Activated CD4-positive, alpha-beta memory T cell treated with anti-CD3 and anti-CD28 coated beads for 36 hours (primary cell): ENCODE measurements at regions not wholly inside any gene's neighbourhood (a gene's known extent, or its start where the extent isn't known, plus 50 kb on each side); places are given as distances from the start of the nearest gene placed in this dataset.

Experiments
- CTCF ChIA-PET: fragments of 350-600 bp; sonication (Branson Sonifier 250); formaldehyde crosslinking; loops from one replicate; lab custom pipeline; 2021; ENCODE audit warnings: antibody characterized with exemption, inconsistent platforms; lab: Charles Lee
- POLR2A ChIA-PET: fragments of 350-600 bp; sonication (Branson Sonifier 250); formaldehyde crosslinking; loops from one replicate; lab custom pipeline; 2021; ENCODE audit warnings: antibody characterized with exemption; lab: Charles Lee
- DNase-seq: peaks from one replicate; pipeline ENCODE4 v3.0.0-alpha.2; 2020
- H3K27ac Mint-ChIP-seq: one replicate; pipeline ENCODE4 v1.8.0; 2021; ENCODE audit warnings: mixed read lengths
- H3K27me3 Mint-ChIP-seq: one replicate; pipeline ENCODE4 v1.8.0; 2021; ENCODE audit warnings: mixed read lengths
- H3K36me3 Mint-ChIP-seq: one replicate; pipeline ENCODE4 v1.8.0; 2021; ENCODE audit warnings: mixed read lengths
- H3K4me1 Mint-ChIP-seq: one replicate; pipeline ENCODE4 v1.8.0; 2021; ENCODE audit warnings: low read depth, mixed read lengths
- H3K4me3 Mint-ChIP-seq: one replicate; pipeline ENCODE4 v1.8.0; 2021; ENCODE audit warnings: mild to moderate bottlenecking, mixed read lengths
- H3K9me3 Mint-ChIP-seq: one replicate; pipeline ENCODE4 v1.8.0; 2021; ENCODE audit warnings: mixed read lengths
- intact Hi-C: fragments of 100-400 bp; cut with micrococcal nuclease; formaldehyde crosslinking; loops from one replicate; pipeline ENCODE4 v1.15.1; 2023

DNA sequence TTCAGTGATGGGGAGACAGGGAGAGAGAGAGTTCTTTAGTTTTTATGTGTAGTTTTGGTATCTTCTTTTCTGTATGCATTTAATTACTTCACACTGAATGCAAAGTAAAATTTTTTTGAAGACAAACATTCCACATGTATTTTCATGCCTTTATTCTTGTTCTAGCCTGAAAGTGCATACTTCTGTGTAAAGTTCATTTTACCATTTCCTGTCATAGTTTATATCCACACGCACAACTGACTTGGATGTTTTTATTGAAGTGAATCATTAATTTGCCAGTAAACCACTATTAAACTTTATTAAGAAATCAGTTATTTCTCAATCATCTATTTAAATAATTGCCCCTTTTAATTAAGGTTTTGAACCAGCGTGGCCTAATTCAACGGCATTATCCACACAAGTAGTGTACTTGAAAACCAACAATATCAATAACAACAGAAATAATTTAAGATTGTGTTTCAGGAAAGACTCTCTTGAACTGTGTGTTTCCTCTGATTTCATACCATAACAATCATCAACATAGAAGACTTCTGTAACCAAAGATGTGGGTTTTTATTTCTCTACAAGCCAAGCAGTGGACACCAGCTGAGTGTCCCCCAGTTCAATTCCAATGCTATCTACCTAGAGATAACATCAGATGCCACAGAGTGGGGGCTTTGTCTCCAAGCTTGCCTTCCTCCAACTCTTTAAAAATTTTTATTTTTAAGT lies 512.7 kb upstream of the JAG1 start:
- POLR2A ChIA-PET, result no interaction called here
- Mint-ChIP-seq H3K9me3 (peaks cover 7% of the 10 kb centered on the region), H3K4me3 (no peak overlapping the region), H3K27me3 (peaks cover 3% of the 10 kb centered on the region), H3K27ac (no peak overlapping the region), H3K4me1 (no peaks in the 10 kb centered on the region), H3K36me3 (no peaks in the 10 kb centered on the region)
- CTCF ChIA-PET, result no interaction called here
- intact Hi-C loops, result no loop called here
- DNase-seq, result no peak

DNA sequence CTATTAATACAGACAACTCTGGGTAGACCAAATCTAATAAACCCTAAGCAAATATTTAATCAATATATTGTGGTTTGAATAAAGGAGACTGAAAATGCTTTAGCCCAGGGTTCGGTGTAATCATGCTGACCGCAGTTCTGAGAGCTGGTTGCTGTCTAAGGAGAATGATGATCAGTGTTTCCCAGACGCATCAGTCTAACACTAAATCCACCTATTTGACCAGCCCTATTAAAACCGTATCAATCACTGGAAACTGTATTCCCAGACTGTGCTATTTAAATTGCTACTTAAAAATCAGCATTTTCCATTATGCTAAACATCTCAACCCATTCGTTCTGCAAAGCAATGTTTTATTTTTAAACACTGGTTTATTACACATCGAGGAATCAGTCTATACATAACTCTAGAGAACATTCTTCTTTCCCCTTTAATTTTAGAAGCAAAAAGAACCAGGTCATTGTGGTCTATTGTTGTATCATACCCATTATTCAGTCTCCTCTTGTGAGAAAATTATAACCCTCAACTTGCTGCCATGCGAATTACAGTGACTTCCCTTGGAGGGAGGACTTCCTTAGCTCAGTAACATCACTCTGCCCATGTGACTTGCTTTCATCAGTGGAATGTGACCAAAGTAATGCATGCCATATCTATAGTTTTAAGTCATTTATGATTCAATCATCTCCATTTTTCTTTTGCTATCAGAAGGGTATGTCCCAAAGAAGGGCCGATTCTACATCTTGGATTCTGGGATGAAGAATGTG lies 515.2 kb upstream of the JAG1 start:
- POLR2A ChIA-PET, result no interaction called here
- Mint-ChIP-seq H3K9me3 (peaks cover 7% of the 10 kb centered on the region), H3K36me3 (no peaks in the 10 kb centered on the region), H3K27me3 (peaks cover 3% of the 10 kb centered on the region), H3K4me1 (no peaks in the 10 kb centered on the region), H3K4me3 (no peak overlapping the region), H3K27ac (no peak overlapping the region)
- intact Hi-C loops, result no loop called here
- DNase-seq, result no peak
- CTCF ChIA-PET, result no interaction called here

DNA sequence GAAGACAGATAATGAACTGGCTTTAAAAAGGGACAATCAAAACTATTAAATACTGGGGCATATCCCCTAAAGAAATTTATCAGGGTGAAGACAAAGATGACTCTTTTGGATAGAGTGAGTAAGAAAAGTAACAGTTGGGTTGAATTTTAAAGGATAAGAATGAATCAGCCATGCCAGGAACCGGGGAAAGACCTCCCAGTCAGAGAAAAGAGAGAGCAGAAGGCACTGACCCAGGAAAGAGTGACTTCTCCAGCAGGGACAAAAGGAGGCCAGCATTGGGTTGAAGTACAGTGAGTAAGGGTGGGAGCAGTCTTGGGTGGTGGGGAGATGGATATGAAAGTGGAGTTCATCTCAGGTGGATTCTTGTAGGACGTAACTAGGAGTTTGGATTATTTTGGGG lies 516.9 kb upstream of the JAG1 start:
- CTCF ChIA-PET, result no interaction called here
- POLR2A ChIA-PET, result no interaction called here
- peaks cover 3% of the 10 kb centered on the region for H3K27me3 Mint-ChIP-seq
- no peak for DNase-seq
- no peaks in the 10 kb centered on the region for H3K4me1 Mint-ChIP-seq
- no peak overlapping the region for H3K4me3 Mint-ChIP-seq
- intact Hi-C loops, result no loop called here
- H3K36me3 Mint-ChIP-seq, result no peaks in the 10 kb centered on the region
- peaks cover 3% of the 10 kb centered on the region for H3K9me3 Mint-ChIP-seq
- no peak overlapping the region for H3K27ac Mint-ChIP-seq

DNA sequence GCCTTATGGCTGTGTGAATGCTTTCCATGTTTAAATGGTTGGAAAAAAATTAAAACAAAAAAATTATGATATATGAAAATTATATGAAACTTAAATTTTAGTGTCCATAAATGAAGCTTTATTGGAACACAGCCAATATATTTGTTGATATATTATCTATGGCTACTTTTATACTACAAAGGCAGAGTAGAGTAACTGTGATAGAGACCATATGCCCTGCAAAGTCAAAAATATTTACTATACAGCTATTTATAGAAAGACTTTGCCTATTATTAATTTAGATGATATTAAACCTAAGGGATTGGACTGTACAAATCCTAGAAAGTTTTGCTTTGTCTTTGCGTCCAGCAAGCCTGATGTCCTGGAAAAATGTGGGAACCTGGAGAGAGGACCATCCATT lies 518.3 kb upstream of the JAG1 start:
- H3K4me3 Mint-ChIP-seq, result no peak overlapping the region
- peaks cover 3% of the 10 kb centered on the region for H3K9me3 Mint-ChIP-seq
- no peaks in the 10 kb centered on the region for H3K36me3 Mint-ChIP-seq
- ChIA-PET CTCF (no interaction called here), POLR2A (no interaction called here)
- peaks cover 3% of the 10 kb centered on the region for H3K27me3 Mint-ChIP-seq
- no peaks in the 10 kb centered on the region for H3K4me1 Mint-ChIP-seq
- H3K27ac Mint-ChIP-seq, result no peak overlapping the region
- intact Hi-C loops, result no loop called here
- no peak for DNase-seq

DNA sequence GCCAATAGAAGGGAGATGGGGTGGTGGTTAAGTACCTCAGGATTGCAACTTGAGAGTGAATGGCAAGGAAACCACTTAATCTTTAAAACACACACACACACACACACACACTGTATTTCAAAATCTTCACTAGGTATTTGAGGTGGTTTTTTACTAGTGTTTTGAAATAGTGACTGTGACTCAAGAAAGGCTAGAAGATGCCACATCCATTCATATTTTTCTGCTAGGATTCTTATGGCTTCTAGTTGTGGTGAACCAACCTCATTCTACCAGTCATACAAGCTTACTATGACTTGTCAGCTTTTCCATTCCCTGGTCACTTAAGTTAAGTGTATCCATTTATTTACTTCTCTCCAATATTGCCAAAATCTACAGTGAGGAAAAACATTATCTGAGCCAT lies 519.4 kb upstream of the JAG1 start:
- Mint-ChIP-seq H3K36me3 (no peaks in the 10 kb centered on the region), H3K9me3 (peaks cover 3% of the 10 kb centered on the region), H3K4me1 (no peaks in the 10 kb centered on the region), H3K4me3 (no peak overlapping the region), H3K27ac (no peak overlapping the region), H3K27me3 (peaks cover 3% of the 10 kb centered on the region)
- ChIA-PET POLR2A (no interaction called here), CTCF (no interaction called here)
- intact Hi-C loops, result no loop called here
- DNase-seq, result no peak

DNA sequence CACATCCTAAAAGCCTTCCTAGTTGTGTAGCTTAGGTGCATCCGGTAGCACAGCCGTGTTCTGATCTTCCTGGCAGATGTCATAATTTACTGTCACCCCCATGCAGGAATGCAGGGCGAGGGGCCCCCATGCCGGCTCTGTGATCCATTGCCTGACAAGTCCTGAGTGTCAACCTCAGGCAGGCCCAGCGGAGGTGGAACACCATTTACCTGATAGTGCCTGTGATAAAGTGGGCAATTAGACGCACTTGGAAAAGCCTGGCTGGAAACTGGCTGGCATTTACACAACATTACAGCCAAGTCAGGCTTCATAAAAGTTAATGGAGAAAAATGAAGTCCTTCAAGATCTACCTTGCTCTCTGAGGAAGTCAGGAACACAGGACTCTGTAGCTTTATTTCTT lies 521.4 kb upstream of the JAG1 start:
- H3K4me1 Mint-ChIP-seq, result no peaks in the 10 kb centered on the region
- DNase-seq, result no peak
- no peaks in the 10 kb centered on the region for H3K36me3 Mint-ChIP-seq
- POLR2A ChIA-PET, result no interaction called here
- no peak overlapping the region for H3K27ac Mint-ChIP-seq
- no peak overlapping the region for H3K4me3 Mint-ChIP-seq
- CTCF ChIA-PET, result no interaction called here
- peaks cover 3% of the 10 kb centered on the region for H3K27me3 Mint-ChIP-seq
- intact Hi-C loops, result no loop called here
- H3K9me3 Mint-ChIP-seq, result peaks cover 3% of the 10 kb centered on the region

DNA sequence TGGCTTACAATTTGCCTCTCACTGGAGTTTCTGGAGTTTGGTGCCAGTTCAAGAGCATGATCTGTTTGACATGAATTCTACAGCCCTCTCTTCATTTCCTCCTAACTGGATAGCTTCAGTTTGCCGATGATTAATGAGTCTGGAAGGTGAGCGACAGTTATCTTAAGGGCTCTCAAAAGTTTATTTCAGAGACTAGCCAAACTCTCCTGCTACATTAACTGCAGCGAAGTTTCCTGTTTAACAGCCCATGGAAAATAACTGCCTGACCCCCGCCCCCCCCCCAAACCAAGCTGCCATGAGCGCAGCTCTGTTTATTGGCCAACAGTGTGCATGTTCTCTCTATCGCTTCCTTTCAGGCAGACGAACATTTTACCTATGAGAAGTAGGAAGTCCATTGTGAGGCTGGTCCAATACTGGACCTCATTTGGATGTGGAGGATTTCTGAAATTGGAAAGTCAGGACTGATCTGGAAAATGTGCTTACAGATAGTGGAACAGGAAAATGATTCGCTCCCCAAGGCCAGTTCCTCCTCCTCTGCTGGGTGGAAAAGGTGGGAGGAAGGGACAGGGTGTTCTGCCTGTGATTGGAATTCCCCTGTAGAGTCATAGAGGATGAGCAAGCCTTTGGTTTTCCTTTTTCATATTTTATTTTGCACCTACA lies 522.2 kb upstream of the JAG1 start:
- POLR2A ChIA-PET, result no interaction called here

DNA sequence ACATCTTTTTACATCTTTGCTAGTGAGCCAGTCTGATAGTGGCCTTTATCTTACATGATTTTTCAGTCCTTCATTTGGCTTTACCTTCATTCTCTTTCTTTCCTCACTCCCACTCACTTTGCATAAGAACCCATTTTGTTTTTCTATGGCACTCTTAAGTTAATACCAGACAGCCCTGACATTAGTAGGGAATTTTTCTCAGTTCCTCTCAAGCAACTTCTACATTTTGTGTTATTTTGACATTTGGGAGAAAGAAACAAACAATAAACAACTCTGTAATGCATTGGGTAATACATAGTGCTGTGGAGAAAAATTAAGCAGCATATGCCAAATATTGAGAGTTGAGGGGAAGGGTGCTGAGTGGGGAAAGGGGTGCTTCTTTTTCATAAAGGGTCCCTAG lies 524.1 kb upstream of the JAG1 start:
- no peaks in the 10 kb centered on the region for H3K4me1 Mint-ChIP-seq
- no peak overlapping the region for H3K27ac Mint-ChIP-seq
- intact Hi-C loops, result no loop called here
- no peaks in the 10 kb centered on the region for H3K27me3 Mint-ChIP-seq
- CTCF ChIA-PET, result no interaction called here
- H3K9me3 Mint-ChIP-seq, result no peaks in the 10 kb centered on the region
- POLR2A ChIA-PET, result no interaction called here
- DNase-seq, result no peak
- H3K4me3 Mint-ChIP-seq, result no peak overlapping the region
- no peaks in the 10 kb centered on the region for H3K36me3 Mint-ChIP-seq

More for the DNA sequence above, 522.2 kb upstream of the JAG1 start:
- H3K9me3 Mint-ChIP-seq, result peaks cover under 1% of the 10 kb centered on the region
- no peaks in the 10 kb centered on the region for H3K36me3 Mint-ChIP-seq
- CTCF ChIA-PET, result no interaction called here
- no peak overlapping the region for H3K27ac Mint-ChIP-seq
- DNase-seq, result no peak
- H3K4me1 Mint-ChIP-seq, result no peaks in the 10 kb centered on the region
- peaks cover under 1% of the 10 kb centered on the region for H3K27me3 Mint-ChIP-seq
- intact Hi-C loops, result no loop called here
- no peak overlapping the region for H3K4me3 Mint-ChIP-seq

DNA sequence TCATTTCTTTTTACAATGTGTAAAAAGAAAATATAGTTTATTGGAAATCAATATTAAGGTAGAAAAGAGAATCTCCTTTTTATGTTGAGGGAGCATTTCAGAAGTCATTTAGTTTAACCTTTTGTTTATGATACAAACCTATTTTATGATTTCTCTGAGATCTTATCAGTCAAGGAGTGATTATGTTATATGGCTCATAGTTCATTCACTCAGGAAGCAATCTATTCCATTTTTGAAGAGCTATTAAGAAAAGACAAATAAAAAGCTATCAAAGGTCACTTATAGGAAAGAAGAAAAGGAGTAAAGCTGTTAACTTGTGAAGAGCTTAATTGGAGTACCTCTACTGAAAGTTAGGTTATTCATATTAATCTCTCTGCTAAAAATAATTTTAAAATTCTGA lies 526.6 kb upstream of the JAG1 start:
- intact Hi-C loops, result no loop called here
- no peak overlapping the region for H3K4me3 Mint-ChIP-seq
- no peaks in the 10 kb centered on the region for H3K4me1 Mint-ChIP-seq
- DNase-seq, result no peak
- H3K36me3 Mint-ChIP-seq, result no peaks in the 10 kb centered on the region
- H3K9me3 Mint-ChIP-seq, result no peaks in the 10 kb centered on the region
- ChIA-PET CTCF (no interaction called here), POLR2A (no interaction called here)
- H3K27me3 Mint-ChIP-seq, result no peaks in the 10 kb centered on the region
- no peak overlapping the region for H3K27ac Mint-ChIP-seq

DNA sequence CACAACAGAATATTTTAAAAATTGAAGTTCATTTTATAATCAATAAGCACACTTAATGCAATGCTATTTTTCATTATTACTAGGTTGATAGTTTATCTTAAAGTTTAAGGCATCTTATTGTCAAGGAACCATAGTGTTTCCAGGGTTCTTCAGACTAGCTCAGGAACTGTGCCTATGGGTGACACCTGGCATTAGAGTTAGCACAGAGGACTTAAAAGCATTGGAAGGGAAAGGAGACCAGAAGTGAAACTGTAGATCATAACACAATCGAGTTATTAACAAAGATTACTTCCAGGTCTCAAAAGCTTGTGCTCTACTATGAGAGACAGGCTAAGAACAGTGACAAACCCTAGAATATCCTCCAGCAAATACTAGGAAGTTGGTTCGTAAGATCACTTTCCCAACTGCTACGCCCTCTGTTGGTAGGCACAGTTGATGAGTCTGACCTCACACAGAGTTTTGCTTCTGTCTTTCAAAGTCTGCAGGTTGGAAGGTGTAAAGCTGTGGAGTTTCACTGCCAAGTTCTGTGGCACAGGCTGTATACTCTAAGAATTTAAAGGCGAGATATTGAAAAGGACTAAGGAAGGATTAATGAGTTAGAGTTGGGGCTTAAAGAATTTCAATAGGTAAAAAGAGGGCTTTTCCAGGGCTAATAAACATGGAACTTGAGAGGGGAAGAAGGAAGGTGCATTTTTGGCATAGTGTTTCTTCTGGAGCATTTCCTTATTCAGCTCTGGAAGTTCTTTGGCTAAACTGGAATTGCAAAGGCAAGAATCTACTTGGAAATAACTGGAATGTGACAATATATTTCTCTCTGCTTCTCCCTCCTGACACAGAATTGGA lies 531.3 kb upstream of the JAG1 start:
- intact Hi-C loops, result loop anchor here (2.0 kb wide), 1 partner anchor 652 kb away; no protein-coding TSS in a partner anchor
- Mint-ChIP-seq H3K4me3 (no peak overlapping the region), H3K4me1 (no peaks in the 10 kb centered on the region), H3K9me3 (no peaks in the 10 kb centered on the region), H3K36me3 (no peaks in the 10 kb centered on the region), H3K27me3 (no peaks in the 10 kb centered on the region), H3K27ac (no peak overlapping the region)
- POLR2A ChIA-PET, result no interaction called here
- DNase-seq, result peak; percentile 22
- CTCF ChIA-PET, result interaction anchor here (1.2 kb wide), 1 partner anchor 16 kb away, joined by 3 read pairs; no protein-coding TSS in a partner anchor

DNA sequence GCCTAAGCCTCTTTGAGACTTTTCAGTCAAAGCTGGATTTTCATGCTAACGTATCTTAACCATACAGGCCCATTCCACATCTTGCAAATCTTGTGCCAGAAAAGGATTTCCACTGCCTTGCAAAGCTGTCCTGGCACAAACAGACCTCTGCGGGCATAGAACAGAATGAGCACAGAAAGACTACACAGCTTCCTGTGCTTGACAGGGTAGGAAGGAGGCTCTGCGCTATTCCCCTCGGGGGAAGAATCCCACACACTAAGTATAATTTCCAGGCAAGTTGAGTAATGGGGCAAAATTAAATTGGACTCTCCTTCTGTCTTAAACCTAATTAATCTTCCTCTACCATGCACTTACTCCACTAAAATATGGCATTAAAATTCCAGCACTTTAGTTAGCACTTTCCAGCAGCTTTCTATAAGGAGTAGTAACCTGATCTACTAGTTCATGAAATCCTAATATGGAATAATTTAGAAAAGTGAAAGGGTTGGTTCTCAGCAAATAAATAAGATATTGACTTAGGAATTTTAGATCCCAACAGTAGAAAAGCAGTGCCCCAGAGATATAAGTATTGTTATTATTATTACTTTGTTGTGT lies 532.1 kb upstream of the JAG1 start:
- H3K4me1 Mint-ChIP-seq, result no peaks in the 10 kb centered on the region
- H3K4me3 Mint-ChIP-seq, result no peak overlapping the region
- DNase-seq, result no peak
- H3K9me3 Mint-ChIP-seq, result no peaks in the 10 kb centered on the region
- H3K27ac Mint-ChIP-seq, result no peak overlapping the region
- no peaks in the 10 kb centered on the region for H3K27me3 Mint-ChIP-seq
- intact Hi-C loops, result loop anchor here (2.0 kb wide), 1 partner anchor 653 kb away; no protein-coding TSS in a partner anchor
- CTCF ChIA-PET, result interaction anchor here (1.2 kb wide), 1 partner anchor 16 kb away, joined by 3 read pairs; no protein-coding TSS in a partner anchor
- POLR2A ChIA-PET, result no interaction called here
- no peaks in the 10 kb centered on the region for H3K36me3 Mint-ChIP-seq
